SK-N-DZ (cell line): ENCODE measurements at regions not wholly inside any gene's neighbourhood (a gene's known extent, or its start where the extent isn't known, plus 50 kb on each side); places are given as distances from the start of the nearest gene placed in this dataset.

Experiments
- DNase-seq: peaks from one replicate; pipeline ENCODE4 v3.0.0-alpha.2; 2015; ENCODE audit warnings: low spot score

- DNase-seq, result no peak
Measured at GRCh38 chr17:62913991-62914570, 52.0 kb upstream of the TANC2 start.

- DNase-seq, result no peak
Measured at GRCh38 chr17:62912363-62912762, 53.7 kb upstream of the TANC2 start.

DNA sequence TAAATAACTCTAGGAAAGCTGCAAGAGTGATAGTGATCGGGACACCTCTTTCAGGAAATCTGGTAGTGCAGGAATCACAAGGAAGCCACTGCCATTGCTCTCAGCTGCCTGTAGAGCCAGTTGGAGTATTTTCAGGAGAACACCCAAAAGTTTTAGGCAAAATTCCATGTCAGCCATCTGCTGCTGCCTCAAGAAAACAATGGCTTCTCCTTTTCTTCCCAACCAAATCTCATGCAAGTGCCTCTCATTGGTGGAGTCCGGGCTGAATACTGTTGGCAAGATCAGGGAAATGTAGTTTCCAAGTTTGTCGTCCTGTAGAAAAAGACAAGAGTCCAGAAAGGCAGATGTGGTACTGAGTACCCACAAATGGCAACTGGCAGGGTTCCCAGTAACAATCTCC lies 54.9 kb upstream of the TANC2 start:
- DNase-seq, result no peak

- DNase-seq, result no peak
Measured at GRCh38 chr17:62910277-62910676, 55.8 kb upstream of the TANC2 start.

DNA sequence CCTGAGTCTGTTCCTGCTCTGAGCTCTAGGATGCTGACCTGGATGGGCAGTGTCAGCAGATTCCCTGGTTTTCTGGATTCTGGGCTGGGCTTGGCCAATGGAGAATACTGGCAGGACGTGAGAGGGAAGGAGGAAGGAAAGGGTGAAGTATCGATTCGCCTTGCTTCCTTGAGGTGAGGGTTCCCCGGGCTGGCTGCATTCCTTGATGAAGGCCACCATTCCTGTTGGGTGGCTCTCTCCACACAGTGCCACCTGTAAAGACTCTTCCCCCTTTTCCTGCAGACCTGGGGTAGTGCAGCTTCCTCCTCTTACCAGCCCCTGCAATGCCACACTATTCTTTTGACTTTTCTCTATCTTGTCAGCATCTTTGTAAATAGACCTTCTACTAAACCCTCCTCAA lies 58.1 kb upstream of the TANC2 start:
- no peak for DNase-seq

- no peak for DNase-seq
Measured at GRCh38 chr17:62906881-62907280, 59.2 kb upstream of the TANC2 start.

- DNase-seq, result no peak
Measured at GRCh38 chr17:62905233-62905632, 60.8 kb upstream of the TANC2 start.

GRCh38 chr17:62902531-62903220 lies 63.4 kb upstream of the TANC2 start:
- no peak for DNase-seq

- no peak for DNase-seq
Measured at GRCh38 chr17:62901544-62901943, 64.5 kb upstream of the TANC2 start.

DNA sequence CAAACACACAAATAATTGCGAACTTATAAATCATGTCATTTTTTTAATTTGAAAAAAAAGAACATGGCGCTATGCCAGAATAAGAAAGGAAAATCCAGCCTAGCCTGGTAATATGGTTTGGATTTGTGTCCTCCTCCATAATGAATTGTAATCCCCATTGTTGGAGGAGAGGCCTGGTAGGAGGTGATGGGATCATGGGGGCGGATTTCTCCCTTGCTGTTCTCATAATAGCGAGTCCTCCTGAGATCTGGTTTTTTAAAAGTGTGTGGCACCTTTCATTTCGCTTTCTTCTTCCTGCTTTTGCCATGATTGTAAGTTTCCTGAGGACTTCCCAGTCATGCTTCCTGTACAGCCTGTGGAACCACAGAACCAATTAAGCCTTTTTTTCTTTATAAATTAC lies 65.9 kb upstream of the TANC2 start:
- no peak for DNase-seq

- DNase-seq, result no peak
Measured at GRCh38 chr17:62899361-62899760, 66.7 kb upstream of the TANC2 start.

GRCh38 chr17:62898239-62898864 lies 67.7 kb upstream of the TANC2 start:
- no peak for DNase-seq

DNA sequence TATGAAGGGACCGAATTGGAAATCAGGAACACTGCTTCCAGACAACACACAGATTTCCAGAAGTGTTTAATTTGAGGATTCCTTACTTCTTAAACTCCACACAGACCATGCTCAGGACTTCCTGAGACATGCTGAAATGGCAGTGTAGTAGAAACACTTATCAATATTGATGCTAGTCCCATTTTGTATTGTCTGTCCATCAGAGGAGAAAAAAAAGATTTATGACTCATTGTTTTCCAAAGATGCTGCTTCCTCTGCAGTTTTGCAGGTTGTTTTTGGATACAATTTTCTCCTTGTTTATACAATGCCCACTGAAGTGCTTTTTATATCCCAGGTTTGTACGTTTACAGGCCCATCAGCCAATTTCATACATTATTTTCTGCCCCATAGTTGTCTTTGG lies 68.3 kb upstream of the TANC2 start:
- no peak for DNase-seq

DNA sequence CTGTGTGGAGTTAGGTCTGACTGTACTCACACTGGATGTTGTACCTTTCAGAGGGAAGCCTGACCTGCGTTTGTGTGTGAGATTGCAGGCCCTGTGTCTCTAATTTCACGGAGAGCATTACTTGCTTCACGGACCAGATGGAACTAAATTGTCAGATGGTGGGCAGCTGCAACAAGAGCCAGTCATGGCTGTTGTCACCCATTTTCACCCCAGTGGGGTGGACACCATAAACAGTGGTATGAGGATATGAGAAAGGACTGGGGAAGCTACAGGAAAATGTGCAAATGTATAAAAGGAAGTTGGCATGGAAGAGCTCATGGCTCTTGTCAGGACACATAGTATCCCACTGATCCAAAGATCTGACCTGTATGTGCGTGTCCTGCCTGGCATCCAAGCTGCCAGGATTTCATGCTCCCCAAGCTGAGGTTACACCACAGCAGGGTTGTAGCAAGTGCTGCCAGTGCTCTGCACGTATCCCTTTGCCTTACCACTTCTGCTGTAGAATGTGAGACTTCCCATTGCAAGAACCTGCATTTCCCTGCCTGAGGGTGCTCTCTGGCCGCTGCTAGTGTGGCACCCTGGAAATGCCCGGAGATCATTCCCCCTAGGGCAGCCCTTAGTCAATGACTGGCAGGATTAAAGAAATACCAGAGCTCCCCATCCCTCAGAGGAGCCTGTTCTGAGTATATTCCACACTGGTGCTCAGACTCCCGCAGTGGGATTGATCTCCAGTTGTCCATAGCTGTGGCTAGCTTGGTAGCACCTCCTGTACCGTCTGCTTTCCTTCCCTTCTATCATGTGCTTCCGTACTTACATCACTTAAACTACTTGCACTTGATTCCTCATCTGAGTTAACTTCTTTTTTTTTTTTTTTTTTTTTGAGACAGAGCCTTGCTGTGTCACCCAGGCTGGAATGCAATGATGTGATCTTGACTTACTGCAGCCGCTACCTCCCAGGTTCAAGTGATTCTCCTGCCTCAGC lies 70.4 kb upstream of the TANC2 start:
- no peak for DNase-seq

- DNase-seq, result no peak
Measured at GRCh38 chr17:62892870-62893338, 73.1 kb upstream of the TANC2 start.

DNA sequence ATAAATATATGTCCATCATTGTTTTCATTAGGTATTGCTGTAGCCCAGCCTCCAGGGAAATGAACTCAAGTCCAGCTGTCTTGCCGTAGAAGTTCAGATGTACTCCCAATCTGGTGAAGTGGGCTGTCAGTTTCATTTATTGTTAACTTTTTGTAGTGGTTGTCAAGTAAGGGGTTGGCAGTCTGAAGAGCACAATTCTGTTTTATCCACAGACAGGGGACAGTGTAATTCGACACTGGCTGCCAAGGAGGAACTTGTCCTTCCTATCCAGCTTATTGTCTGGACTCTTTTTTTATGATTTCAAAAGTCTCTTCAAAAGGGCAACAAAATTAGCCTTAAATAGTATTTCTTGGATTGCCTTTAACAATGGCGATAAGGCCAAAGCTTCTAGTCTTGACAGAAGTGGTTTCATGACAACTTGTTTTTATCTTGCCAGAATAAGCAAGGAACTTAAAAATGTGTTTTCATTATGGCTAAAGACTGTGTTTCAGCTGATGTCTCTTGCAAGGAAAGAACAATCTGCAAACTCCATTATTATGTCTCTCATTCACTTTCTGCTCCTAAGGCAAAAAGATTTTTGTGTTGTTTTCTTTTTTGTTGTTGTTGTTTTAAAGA lies 73.9 kb upstream of the TANC2 start:
- no peak for DNase-seq

GRCh38 chr17:62891659-62892058 lies 74.4 kb upstream of the TANC2 start:
- DNase-seq, result no peak

DNA sequence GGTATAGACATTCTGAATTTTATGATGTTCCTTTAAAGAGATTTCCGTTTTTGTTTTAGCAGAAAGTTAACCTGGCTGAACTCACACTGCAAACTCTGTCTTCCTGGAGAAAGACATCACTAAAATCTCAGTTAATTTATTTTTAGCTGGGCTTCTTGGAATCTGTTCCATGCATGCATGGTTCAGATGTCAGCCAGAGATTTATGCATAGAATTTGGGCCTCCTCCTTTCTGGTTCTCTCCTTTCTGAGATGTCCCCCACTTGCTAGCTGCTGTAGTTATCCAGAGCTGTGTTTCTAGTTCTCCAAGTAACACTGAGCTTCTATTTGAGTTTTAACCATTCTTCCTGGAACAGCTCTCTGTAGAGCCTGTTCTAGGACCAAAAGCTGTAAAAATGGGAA lies 77.3 kb upstream of the TANC2 start:
- DNase-seq, result no peak

GRCh38 chr17:62888148-62888547 lies 77.9 kb upstream of the TANC2 start:
- DNase-seq, result no peak

GRCh38 chr17:62887437-62887836 lies 78.6 kb upstream of the TANC2 start:
- DNase-seq, result no peak

- DNase-seq, result no peak
Measured at GRCh38 chr17:62884781-62885180, 76.7 kb upstream of the MARCHF10 start.

GRCh38 chr17:62882878-62883277 lies 74.8 kb upstream of the MARCHF10 start:
- no peak for DNase-seq
